Adipocyte (in vitro differentiated cells): ENCODE measurements at regions not wholly inside any gene's neighbourhood (a gene's known extent, or its start where the extent isn't known, plus 50 kb on each side); places are given as distances from the start of the nearest gene placed in this dataset.
A peak's percentile ranks its signal among the peaks of the same experiment; 100 is the strongest.

Experiments used
- DNase-seq: peaks from one replicate; pipeline ENCODE4 v3.0.0-alpha.2; 2015; ENCODE audit warnings: low read depth
- H3K27me3 ChIP-seq: replicated peaks from 2 replicates; pipeline ENCODE4 v1.7.0; 2013; ENCODE audit warnings: mild to moderate bottlenecking, low read length, moderate library complexity; ENCODE audit not compliant: control insufficient read depth, insufficient read depth
- H3K36me3 ChIP-seq: 2 replicates; pipeline ENCODE4 v1.7.0; 2013; ENCODE audit warnings: low read length, mild to moderate bottlenecking, moderate library complexity; ENCODE audit not compliant: control insufficient read depth, insufficient read depth, severe bottlenecking
- H3K4me1 ChIP-seq: 2 replicates; pipeline ENCODE4 v1.7.0; 2013; ENCODE audit warnings: mild to moderate bottlenecking, low read length, moderate library complexity; ENCODE audit not compliant: control insufficient read depth, insufficient read depth
- H3K4me3 ChIP-seq: 2 replicates; pipeline ENCODE4 v1.7.0; 2013; ENCODE audit warnings: mild to moderate bottlenecking, low read length, moderate library complexity
- H3K9ac ChIP-seq: 2 replicates; pipeline ENCODE4 v1.7.0; 2013; ENCODE audit warnings: mild to moderate bottlenecking, low read length, moderate library complexity
- H3K9me3 ChIP-seq: 2 replicates; pipeline ENCODE4 v1.7.0; 2013; ENCODE audit warnings: mild to moderate bottlenecking, low read length, moderate library complexity; ENCODE audit not compliant: control insufficient read depth

DNA sequence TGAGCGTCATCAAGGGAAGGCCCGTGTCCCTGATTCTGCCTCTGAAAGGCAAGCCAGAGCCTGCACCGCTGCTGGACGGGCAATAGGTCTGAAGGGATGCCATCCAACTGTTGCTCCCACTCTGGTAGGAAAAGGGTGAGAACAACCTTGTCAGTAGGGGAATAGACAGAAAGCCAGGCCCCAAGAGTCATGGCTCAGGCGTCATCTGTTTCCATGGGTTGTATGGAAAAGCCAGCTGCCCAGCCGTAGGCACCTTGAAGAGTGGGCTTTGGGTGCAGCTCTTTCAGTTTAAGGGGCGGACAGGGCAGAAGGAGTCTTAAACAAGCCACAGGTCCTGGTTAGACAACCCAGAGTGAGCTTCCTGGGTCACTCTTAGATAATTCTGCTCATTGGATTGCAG, 66.5 kb downstream of the RNF6 start:
- H3K36me3 ChIP-seq = no peaks in the 10 kb centered on the region
- H3K9me3 ChIP-seq = no peaks in the 10 kb centered on the region
- H3K9ac ChIP-seq = no peak overlapping the region
- no peak for DNase-seq
- no peak overlapping the region for H3K4me3 ChIP-seq
- no peaks in the 10 kb centered on the region for H3K27me3 ChIP-seq
- H3K4me1 ChIP-seq = no peaks in the 10 kb centered on the region

DNA sequence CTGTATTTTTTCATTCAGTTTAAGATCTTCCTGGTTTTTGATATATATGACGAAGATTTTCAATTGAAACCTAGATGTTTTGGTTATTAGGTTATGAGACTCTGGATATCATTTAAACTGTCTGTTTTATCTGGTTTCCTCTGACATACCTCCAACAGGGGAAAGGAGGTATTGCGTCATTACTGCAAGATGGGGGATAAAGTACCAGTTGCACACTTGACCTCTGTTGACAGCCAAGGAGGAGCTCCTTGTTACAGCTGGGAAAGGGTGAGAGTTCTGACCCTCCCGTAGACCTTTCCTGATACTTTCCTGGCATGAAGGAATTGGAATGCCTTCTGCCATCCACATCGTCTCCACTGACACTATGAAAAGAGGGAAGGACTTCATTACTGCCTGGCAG, 82.0 kb upstream of the SHISA2 start:
- H3K36me3 ChIP-seq = no peaks in the 10 kb centered on the region
- DNase-seq = no peak
- H3K27me3 ChIP-seq = no peaks in the 10 kb centered on the region
- H3K9me3 ChIP-seq = peaks cover 5% of the 10 kb centered on the region
- no peak overlapping the region for H3K4me3 ChIP-seq
- no peak overlapping the region for H3K9ac ChIP-seq
- peaks cover 4% of the 10 kb centered on the region for H3K4me1 ChIP-seq

DNA sequence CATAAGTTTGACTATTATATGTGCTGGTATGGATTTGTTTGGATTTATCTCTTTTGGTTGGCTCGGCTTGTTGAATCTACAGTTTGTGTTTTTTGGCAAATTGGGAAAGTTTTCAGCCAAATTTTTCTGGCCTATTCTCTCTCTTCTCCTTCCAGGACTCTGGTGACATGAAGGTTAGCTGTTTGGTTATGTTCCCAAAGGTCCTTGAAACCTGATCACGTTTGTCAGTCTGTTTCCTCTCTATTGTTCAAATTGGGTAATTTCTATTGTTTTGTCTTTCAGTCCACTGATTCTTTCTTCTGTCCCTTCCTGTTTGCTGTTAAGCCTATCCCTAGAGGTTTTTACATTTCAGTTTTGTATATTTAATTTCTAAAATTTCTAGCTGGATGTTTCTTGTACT, 81.5 kb upstream of the SHISA2 start:
- Histone ChIP-seq H3K4me1 (peaks cover 4% of the 10 kb centered on the region), H3K4me3 (no peak overlapping the region), H3K36me3 (no peaks in the 10 kb centered on the region), H3K9ac (no peak overlapping the region), H3K9me3 (peaks cover 5% of the 10 kb centered on the region), H3K27me3 (no peaks in the 10 kb centered on the region)
- no peak for DNase-seq

DNA sequence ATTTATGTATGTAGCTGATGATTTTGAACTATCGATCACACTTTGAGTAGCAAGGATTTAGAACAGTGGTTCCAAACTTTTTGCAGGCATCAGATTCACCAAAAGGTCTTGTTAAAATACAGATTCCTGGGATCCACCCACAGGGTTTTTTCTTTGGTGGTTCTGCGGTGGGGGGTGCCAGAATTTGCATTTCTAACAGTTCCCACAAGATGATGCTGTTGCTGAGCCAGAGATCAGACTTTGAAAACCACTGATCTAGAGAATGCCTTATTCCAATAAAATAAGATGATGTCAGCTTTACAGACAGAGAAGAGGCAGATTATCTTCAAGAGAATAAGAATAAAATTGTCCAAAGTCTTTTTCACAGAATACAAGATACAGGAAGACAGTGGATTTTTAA, 80.9 kb upstream of the SHISA2 start:
- no peak overlapping the region for H3K4me3 ChIP-seq
- peaks cover 5% of the 10 kb centered on the region for H3K9me3 ChIP-seq
- no peak overlapping the region for H3K9ac ChIP-seq
- no peaks in the 10 kb centered on the region for H3K36me3 ChIP-seq
- DNase-seq = peak; percentile 61
- peaks cover 4% of the 10 kb centered on the region for H3K4me1 ChIP-seq
- H3K27me3 ChIP-seq = no peaks in the 10 kb centered on the region

DNA sequence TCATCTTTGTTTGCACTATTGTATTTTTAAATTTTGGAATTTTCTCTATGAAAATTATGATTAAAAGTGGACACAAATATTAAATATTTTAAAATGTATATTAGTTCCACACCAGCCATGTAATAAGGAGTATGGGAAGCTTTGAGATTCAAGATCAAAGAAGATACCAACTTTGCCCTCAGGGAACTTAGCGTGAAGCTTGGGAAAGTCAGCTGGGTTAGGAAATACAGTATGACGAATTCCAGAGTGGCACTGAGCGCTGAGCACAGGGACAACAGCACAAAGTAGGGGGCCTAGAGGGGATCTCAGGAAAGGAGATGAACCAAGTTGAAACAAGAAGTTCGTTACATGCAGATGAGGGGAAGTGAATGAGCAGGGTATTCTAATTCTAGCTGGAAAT, 76.9 kb upstream of the SHISA2 start:
- H3K4me3 ChIP-seq = no peak overlapping the region
- H3K4me1 ChIP-seq = peaks cover 4% of the 10 kb centered on the region
- H3K9ac ChIP-seq = no peak overlapping the region
- H3K9me3 ChIP-seq = no peaks in the 10 kb centered on the region
- H3K27me3 ChIP-seq = no peaks in the 10 kb centered on the region
- no peak for DNase-seq
- no peaks in the 10 kb centered on the region for H3K36me3 ChIP-seq

DNA sequence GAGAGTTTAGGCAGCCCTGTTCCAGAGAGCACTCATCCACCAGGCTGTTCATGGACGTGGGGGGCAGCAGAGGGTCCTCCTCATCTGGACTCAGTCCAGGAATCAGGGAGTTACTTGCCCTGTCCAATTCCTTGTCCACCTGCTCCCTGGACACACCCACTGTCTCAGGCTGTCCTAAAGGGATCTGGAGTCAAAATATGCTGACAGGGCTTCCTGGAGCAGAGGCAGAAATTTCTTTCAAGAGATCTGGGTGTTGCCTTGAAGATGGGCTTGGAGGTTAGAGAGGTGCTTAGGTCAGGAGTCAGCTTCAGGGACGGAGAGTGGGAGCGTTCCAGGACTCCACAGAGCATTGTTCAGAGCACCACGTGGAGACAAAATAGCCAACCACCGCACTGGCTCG, 65.8 kb upstream of the SHISA2 start:
- Histone ChIP-seq H3K4me3 (no peak overlapping the region), H3K4me1 (no peaks in the 10 kb centered on the region), H3K9ac (no peak overlapping the region), H3K9me3 (no peaks in the 10 kb centered on the region), H3K36me3 (no peaks in the 10 kb centered on the region), H3K27me3 (peaks cover 8% of the 10 kb centered on the region)
- DNase-seq = no peak

DNA sequence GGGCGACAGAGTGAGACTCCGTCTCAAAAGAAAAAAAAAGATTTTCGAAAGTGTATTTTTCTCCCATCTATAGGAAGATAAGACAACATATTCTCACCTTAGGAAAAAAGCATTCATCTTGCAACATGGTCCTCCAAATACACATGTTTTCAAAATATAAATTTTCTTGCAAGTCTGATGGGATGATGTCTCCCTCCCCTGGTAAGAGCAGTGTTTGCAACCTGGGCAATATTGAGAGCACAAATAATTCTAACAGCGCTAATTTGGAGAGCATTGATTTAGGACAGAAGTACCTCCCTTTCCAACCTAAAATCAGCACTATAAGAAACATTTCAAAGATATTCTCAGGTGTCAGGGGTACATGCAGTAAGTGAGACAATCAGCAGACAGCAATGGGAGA, 61.0 kb upstream of the SHISA2 start:
- Histone ChIP-seq H3K4me1 (no peaks in the 10 kb centered on the region), H3K9ac (no peak overlapping the region), H3K36me3 (no peaks in the 10 kb centered on the region), H3K9me3 (no peaks in the 10 kb centered on the region), H3K4me3 (no peak overlapping the region), H3K27me3 (peaks cover 2% of the 10 kb centered on the region)
- peak; percentile 43 for DNase-seq

DNA sequence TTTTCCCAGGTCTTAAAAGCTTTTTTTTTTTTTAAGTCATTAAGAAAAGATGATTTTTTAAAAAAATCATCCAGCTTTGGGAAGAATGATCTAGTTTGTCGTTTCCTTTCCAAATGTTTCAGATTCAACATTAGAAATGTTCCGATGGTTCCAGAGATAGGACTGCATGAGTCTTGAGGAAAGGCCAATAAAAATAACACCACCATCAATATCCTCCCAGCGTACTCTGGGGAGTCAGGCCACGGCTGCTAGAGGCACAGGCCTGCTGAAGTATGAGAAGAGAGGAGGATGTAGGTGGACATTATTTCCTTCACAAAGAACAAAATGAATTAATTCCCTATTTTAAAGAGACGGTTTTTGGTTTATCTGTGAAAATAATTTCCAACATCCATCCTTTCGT, 60.0 kb upstream of the SHISA2 start:
- Histone ChIP-seq H3K9ac (no peak overlapping the region), H3K36me3 (no peaks in the 10 kb centered on the region)

More for the DNA sequence above, 60.0 kb upstream of the SHISA2 start:
- Histone ChIP-seq H3K27me3 (no peaks in the 10 kb centered on the region), H3K9me3 (no peaks in the 10 kb centered on the region), H3K4me1 (no peaks in the 10 kb centered on the region), H3K4me3 (no peak overlapping the region)
- no peak for DNase-seq
